PC-3 (cell line): ENCODE measurements at regions not wholly inside any gene's neighbourhood (a gene's known extent, or its start where the extent isn't known, plus 50 kb on each side); places are given as distances from the start of the nearest gene placed in this dataset.

ENCODE experiments used
- ATAC-seq: fragments of 200-7000 bp; cut with Tn5 transposase; 2 replicates; pipeline ENCODE4 v1.9.1; 2020; ENCODE audit warnings: mild to moderate bottlenecking, moderate library complexity
- BruUV-seq: library from RNA; stranded (reverse); fragments of 400-500 nt; replicated peaks from 2 replicates; lab custom pipeline; 2021; lab: Mats Ljungman, UMichigan
- CTCF ChIA-PET: fragments of 300-600 bp; sonication (Branson Sonifier 250); formaldehyde crosslinking; loops from one replicate; lab custom pipeline; 2022; ENCODE audit warnings: antibody characterized with exemption; lab: Charles Lee
- POLR2A ChIA-PET: fragments of 300-600 bp; sonication (Branson Sonifier 250); formaldehyde crosslinking; loops from one replicate; lab custom pipeline; 2022; ENCODE audit warnings: antibody characterized with exemption; ENCODE audit not compliant: unreplicated experiment; lab: Charles Lee
- DNase-seq: peaks from one replicate; pipeline ENCODE4 v3.0.0-alpha.2; 2015
- H2AFZ ChIP-seq: fragments of 300-600 bp; sonication (generic); 2 replicates; pipeline ENCODE4 v1.6.0; 2016; ENCODE audit warnings: antibody characterized with exemption, low read length
- H3F3A ChIP-seq: fragments of 300-600 bp; sonication (generic); one replicate; pipeline ENCODE4 v1.6.0; 2017; ENCODE audit warnings: antibody characterized with exemption, low read length, control low read depth, mild to moderate bottlenecking; ENCODE audit not compliant: unreplicated experiment
- H3K27ac ChIP-seq: fragments of 300-600 bp; sonication (generic); 2 replicates; pipeline ENCODE4 v1.5.1; 2016; ENCODE audit warnings: mild to moderate bottlenecking, low read length
- H3K27me3 ChIP-seq: fragments of 300-600 bp; sonication (generic); 2 replicates; pipeline ENCODE4 v1.6.1; 2016; ENCODE audit warnings: low read length, mixed read lengths
- H3K36me3 ChIP-seq: fragments of 300-600 bp; sonication (generic); 2 replicates; pipeline ENCODE4 v1.6.1; 2016; ENCODE audit warnings: low read depth, mixed run types, low read length, mixed read lengths
- H3K4me1 ChIP-seq: fragments of 300-600 bp; sonication (generic); 2 replicates; pipeline ENCODE4 v1.5.1; 2016; ENCODE audit warnings: low read length; ENCODE audit not compliant: insufficient read depth
- H3K4me2 ChIP-seq: fragments of 300-600 bp; sonication (generic); 2 replicates; pipeline ENCODE4 v1.6.0; 2016; ENCODE audit warnings: low read length
- H3K4me3 ChIP-seq: fragments of 300-600 bp; sonication (generic); 2 replicates; pipeline ENCODE4 v1.5.1; 2016; ENCODE audit warnings: mild to moderate bottlenecking, low read length, mixed read lengths
- H3K79me2 ChIP-seq: fragments of 300-600 bp; sonication (generic); 2 replicates; pipeline ENCODE4 v1.6.1; 2017; ENCODE audit warnings: low read length, mixed read lengths
- H3K9ac ChIP-seq: fragments of 300-600 bp; sonication (generic); 2 replicates; pipeline ENCODE4 v1.6.0; 2016; ENCODE audit warnings: mild to moderate bottlenecking, low read length
- H3K9me2 ChIP-seq: fragments of 300-600 bp; sonication (generic); replicated peaks from 2 replicates; pipeline ENCODE4 v1.6.1; 2016; ENCODE audit warnings: mixed run types, low read length, mixed read lengths
- H3K9me3 ChIP-seq: fragments of 300-600 bp; sonication (generic); 2 replicates; pipeline ENCODE4 v1.6.1; 2016; ENCODE audit warnings: low read length, mixed read lengths
- H4K20me1 ChIP-seq: fragments of 300-600 bp; sonication (generic); 2 replicates; pipeline ENCODE4 v1.6.1; 2016; ENCODE audit warnings: low read length, mixed read lengths
- EZH2 ChIP-seq: fragments of 300-600 bp; sonication (generic); IDR thresholded peaks from one replicate; pipeline ENCODE4 v1.6.1; 2017; ENCODE audit warnings: antibody characterized with exemption, mild to moderate bottlenecking, low read length; ENCODE audit not compliant: unreplicated experiment
- EZH2phosphoT487 ChIP-seq: fragments of 300-600 bp; sonication (generic); IDR thresholded peaks from 2 replicates; pipeline ENCODE4 v1.6.1; 2018; ENCODE audit warnings: mild to moderate bottlenecking, antibody characterized with exemption, low read length, borderline replicate concordance
- intact Hi-C: fragments of 100-400 bp; cut with micrococcal nuclease; formaldehyde crosslinking; loops from 2 replicates; pipeline ENCODE4 v1.9.0; 2023
- TF ChIP-seq, protein P1 (sequence below): fragments of 300-600 bp; sonication (generic); conservative IDR thresholded peaks from 2 replicates; pipeline ENCODE4 v1.5.1; 2017; ENCODE audit warnings: antibody characterized with exemption, low read depth, mild to moderate bottlenecking, low read length

DNA sequence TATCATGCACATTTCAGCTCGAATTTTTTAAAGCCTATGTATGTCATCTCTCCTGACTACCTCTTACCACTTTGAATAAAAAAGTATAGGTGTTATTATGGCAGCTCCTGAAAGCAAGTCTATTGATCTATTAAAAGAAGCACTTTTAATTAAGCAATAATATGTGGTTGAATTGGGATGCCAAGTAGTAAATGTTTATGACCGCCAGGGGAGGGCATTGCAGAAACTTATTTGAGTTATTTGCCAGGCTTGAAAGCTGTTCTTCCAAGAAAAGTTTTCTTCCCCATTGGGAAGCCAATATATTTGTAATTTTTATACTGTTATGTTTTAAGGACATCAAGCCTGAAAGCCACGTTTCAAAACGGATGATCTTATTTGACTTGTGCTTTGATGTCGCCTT is 88.1 kb upstream of the SOX21 start:
- intact Hi-C loops = no loop called here
- Histone ChIP-seq H4K20me1 (no peaks in the 10 kb centered on the region), H3K9ac (no peak overlapping the region), H3K36me3 (no peaks in the 10 kb centered on the region), H3K4me1 (no peaks in the 10 kb centered on the region), H3K4me3 (no peak overlapping the region), H3K4me2 (no peak overlapping the region), H3K79me2 (no peaks in the 10 kb centered on the region), H3K9me3 (no peaks in the 10 kb centered on the region), H3F3A (no peaks in the 10 kb centered on the region), H3K27ac (no peak overlapping the region), H3K27me3 (no peaks in the 10 kb centered on the region), H2AFZ (no peak overlapping the region), H3K9me2 (no peaks in the 10 kb centered on the region)
- no peak for ATAC-seq
- BruUV-seq = no TSS peak
- TF ChIP-seq, protein P1, sequence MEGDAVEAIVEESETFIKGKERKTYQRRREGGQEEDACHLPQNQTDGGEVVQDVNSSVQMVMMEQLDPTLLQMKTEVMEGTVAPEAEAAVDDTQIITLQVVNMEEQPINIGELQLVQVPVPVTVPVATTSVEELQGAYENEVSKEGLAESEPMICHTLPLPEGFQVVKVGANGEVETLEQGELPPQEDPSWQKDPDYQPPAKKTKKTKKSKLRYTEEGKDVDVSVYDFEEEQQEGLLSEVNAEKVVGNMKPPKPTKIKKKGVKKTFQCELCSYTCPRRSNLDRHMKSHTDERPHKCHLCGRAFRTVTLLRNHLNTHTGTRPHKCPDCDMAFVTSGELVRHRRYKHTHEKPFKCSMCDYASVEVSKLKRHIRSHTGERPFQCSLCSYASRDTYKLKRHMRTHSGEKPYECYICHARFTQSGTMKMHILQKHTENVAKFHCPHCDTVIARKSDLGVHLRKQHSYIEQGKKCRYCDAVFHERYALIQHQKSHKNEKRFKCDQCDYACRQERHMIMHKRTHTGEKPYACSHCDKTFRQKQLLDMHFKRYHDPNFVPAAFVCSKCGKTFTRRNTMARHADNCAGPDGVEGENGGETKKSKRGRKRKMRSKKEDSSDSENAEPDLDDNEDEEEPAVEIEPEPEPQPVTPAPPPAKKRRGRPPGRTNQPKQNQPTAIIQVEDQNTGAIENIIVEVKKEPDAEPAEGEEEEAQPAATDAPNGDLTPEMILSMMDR = no peak
- TF ChIP-seq EZH2 = no peak
- TF ChIP-seq EZH2phosphoT487 = no peak
- ChIA-PET CTCF (no interaction called here), POLR2A (no interaction called here)
- no peak for DNase-seq

DNA sequence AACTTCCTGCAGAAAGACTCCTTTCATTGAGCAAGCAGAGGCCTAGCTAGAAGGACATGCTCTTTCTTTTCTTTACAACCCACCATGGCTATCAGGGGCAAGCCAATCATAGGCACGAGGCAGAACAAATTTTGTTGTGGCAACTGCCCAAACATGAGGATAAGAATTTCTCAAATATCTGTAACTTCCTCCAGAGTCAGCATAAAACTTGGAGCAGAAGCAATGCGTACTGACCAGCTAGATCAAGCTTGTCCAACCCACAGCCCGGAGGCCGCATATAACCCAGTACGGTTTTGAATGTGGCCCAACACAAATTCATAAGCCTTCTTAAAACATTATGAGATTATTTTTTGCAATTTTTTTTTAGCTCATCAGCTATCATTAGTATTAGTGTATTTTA is 87.0 kb upstream of the SOX21 start:
- TF ChIP-seq, protein P1 = no peak
- TF ChIP-seq EZH2phosphoT487 (no peak), EZH2 (no peak)
- no peaks in the 10 kb centered on the region for H3K9me2 ChIP-seq
- no peaks in the 10 kb centered on the region for H3K36me3 ChIP-seq
- no peaks in the 10 kb centered on the region for H3K79me2 ChIP-seq
- DNase-seq (no peak), ATAC-seq (no peak)
- no peak overlapping the region for H3K4me2 ChIP-seq
- no peaks in the 10 kb centered on the region for H3K9me3 ChIP-seq
- H4K20me1 ChIP-seq = no peaks in the 10 kb centered on the region
- CTCF ChIA-PET = no interaction called here
- H3K27me3 ChIP-seq = no peaks in the 10 kb centered on the region
- no peaks in the 10 kb centered on the region for H3F3A ChIP-seq
- no peak overlapping the region for H3K27ac ChIP-seq
- intact Hi-C loops = no loop called here
- H3K9ac ChIP-seq = no peak overlapping the region
- POLR2A ChIA-PET = no interaction called here
- H2AFZ ChIP-seq = no peak overlapping the region
- H3K4me3 ChIP-seq = no peak overlapping the region
- BruUV-seq = no TSS peak
- H3K4me1 ChIP-seq = no peaks in the 10 kb centered on the region

DNA sequence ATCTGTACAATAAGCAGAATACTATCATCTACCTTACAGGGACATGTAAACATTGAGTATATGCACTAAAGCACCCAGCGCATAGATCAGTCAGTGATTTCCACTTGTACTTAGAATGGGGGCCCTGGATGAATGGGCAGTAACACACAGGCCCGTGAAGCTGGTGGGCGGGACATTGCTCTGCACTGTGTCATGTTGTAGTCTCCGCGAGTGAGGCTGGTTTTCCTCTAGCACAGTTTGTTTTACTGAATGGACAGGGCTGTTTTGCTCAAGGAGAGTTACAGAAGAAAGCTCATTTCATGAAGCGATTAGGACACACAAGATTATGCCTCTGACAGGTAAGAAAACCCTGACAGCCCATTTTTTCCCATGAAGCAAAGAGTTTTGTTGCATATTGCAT is 86.4 kb upstream of the SOX21 start:
- H3K9me3 ChIP-seq = no peaks in the 10 kb centered on the region
- H3K4me1 ChIP-seq = no peaks in the 10 kb centered on the region
- intact Hi-C loops = no loop called here
- BruUV-seq = no TSS peak
- no peak for TF ChIP-seq EZH2
- no peak for TF ChIP-seq EZH2phosphoT487
- TF ChIP-seq, protein P1 = no peak
- no peaks in the 10 kb centered on the region for H3K27me3 ChIP-seq
- no peak overlapping the region for H3K9ac ChIP-seq
- no peaks in the 10 kb centered on the region for H3K9me2 ChIP-seq
- H3K4me3 ChIP-seq = no peak overlapping the region
- no peak overlapping the region for H2AFZ ChIP-seq
- no peaks in the 10 kb centered on the region for H3F3A ChIP-seq
- H3K27ac ChIP-seq = no peak overlapping the region
- DNase-seq (no peak), ATAC-seq (no peak)
- H3K4me2 ChIP-seq = no peak overlapping the region
- ChIA-PET POLR2A (no interaction called here), CTCF (interaction anchor here (0.5 kb wide), 1 partner anchor 46 kb away, joined by 6 read pairs; no protein-coding TSS in a partner anchor)
- no peaks in the 10 kb centered on the region for H3K79me2 ChIP-seq
- no peaks in the 10 kb centered on the region for H3K36me3 ChIP-seq
- no peaks in the 10 kb centered on the region for H4K20me1 ChIP-seq
